H9 (cell line): ENCODE measurements at regions not wholly inside any gene's neighbourhood (a gene's known extent, or its start where the extent isn't known, plus 50 kb on each side); places are given as distances from the start of the nearest gene placed in this dataset.

Experiments
- DNase-seq: peaks from one replicate; pipeline ENCODE4 v3.0.0-alpha.2; 2017
- H2AFZ ChIP-seq: one replicate; pipeline ENCODE4 v1.6.1; 2013; ENCODE audit warnings: mild to moderate bottlenecking, low read length, control low read depth, moderate library complexity
- H2AK5ac ChIP-seq: 2 replicates; pipeline ENCODE4 v1.6.1; 2013; ENCODE audit warnings: low read length, control low read depth, mixed read lengths; ENCODE audit not compliant: insufficient read length
- H2BK120ac ChIP-seq: one replicate; pipeline ENCODE4 v1.6.1; 2013; ENCODE audit warnings: low read depth, mild to moderate bottlenecking, low read length, control low read depth, inconsistent platforms; ENCODE audit not compliant: poor library complexity, severe bottlenecking
- H2BK12ac ChIP-seq: 2 replicates; pipeline ENCODE4 v1.6.1; 2013; ENCODE audit warnings: low read length, control low read depth, mixed read lengths, low read depth; ENCODE audit not compliant: insufficient read length
- H2BK15ac ChIP-seq: 2 replicates; pipeline ENCODE4 v1.6.1; 2013; ENCODE audit warnings: low read depth, low read length, control low read depth
- H2BK20ac ChIP-seq: one replicate; pipeline ENCODE4 v1.6.1; 2013; ENCODE audit warnings: low read depth, mild to moderate bottlenecking, low read length, control low read depth, inconsistent platforms; ENCODE audit not compliant: poor library complexity, severe bottlenecking
- H2BK5ac ChIP-seq: 2 replicates; pipeline ENCODE4 v1.6.1; 2013; ENCODE audit warnings: low read length, control low read depth, mixed read lengths; ENCODE audit not compliant: insufficient read length
- H3K14ac ChIP-seq: 2 replicates; pipeline ENCODE4 v1.6.1; 2013; ENCODE audit warnings: low read length, control low read depth; ENCODE audit not compliant: insufficient read depth
- H3K18ac ChIP-seq: 2 replicates; pipeline ENCODE4 v1.6.1; 2013; ENCODE audit warnings: low read depth, mild to moderate bottlenecking, mixed read lengths, low read length, control low read depth; ENCODE audit not compliant: insufficient read length
- H3K23ac ChIP-seq: 2 replicates; pipeline ENCODE4 v1.6.1; 2013; ENCODE audit warnings: low read length, control low read depth, mixed read lengths, low read depth; ENCODE audit not compliant: insufficient read length
- H3K23me2 ChIP-seq: 2 replicates; pipeline ENCODE4 v1.6.1; 2013; ENCODE audit warnings: low read depth, mild to moderate bottlenecking, mixed read lengths, low read length, control low read depth; ENCODE audit not compliant: insufficient read length, poor library complexity, severe bottlenecking
- H3K27ac ChIP-seq: 2 replicates; pipeline ENCODE4 v1.5.1; 2013; ENCODE audit warnings: low read length, control low read depth, mixed read lengths, low read depth; ENCODE audit not compliant: insufficient read length
- H3K27me3 ChIP-seq: 2 replicates; pipeline ENCODE4 v1.6.1; 2013; ENCODE audit warnings: low read length, control low read depth, inconsistent platforms; ENCODE audit not compliant: insufficient read depth
- H3K4ac ChIP-seq: 2 replicates; pipeline ENCODE4 v1.6.1; 2013; ENCODE audit warnings: low read depth, mild to moderate bottlenecking, control low read depth, inconsistent platforms, low read length, moderate library complexity
- H3K4me1 ChIP-seq: 2 replicates; pipeline ENCODE4 v1.6.1; 2013; ENCODE audit warnings: low read length, control low read depth, inconsistent platforms; ENCODE audit not compliant: insufficient read depth
- H3K4me2 ChIP-seq: 2 replicates; pipeline ENCODE4 v1.6.1; 2013; ENCODE audit warnings: low read length, control low read depth, mixed read lengths; ENCODE audit not compliant: insufficient read length, insufficient read depth
- H3K56ac ChIP-seq: 2 replicates; pipeline ENCODE4 v1.6.1; 2013; ENCODE audit warnings: low read depth, mild to moderate bottlenecking, mixed read lengths, low read length, control low read depth; ENCODE audit not compliant: insufficient read length
- H3K79me1 ChIP-seq: 2 replicates; pipeline ENCODE4 v1.6.1; 2013; ENCODE audit warnings: low read depth, mild to moderate bottlenecking, moderate library complexity, low read length, control low read depth, inconsistent platforms; ENCODE audit not compliant: insufficient read depth, poor library complexity, severe bottlenecking
- H3K79me2 ChIP-seq: 2 replicates; pipeline ENCODE4 v1.6.1; 2013; ENCODE audit warnings: low read length, control low read depth, inconsistent platforms; ENCODE audit not compliant: insufficient read depth
- H3K9ac ChIP-seq: 2 replicates; pipeline ENCODE4 v1.6.1; 2013; ENCODE audit warnings: low read length, control low read depth, mixed read lengths; ENCODE audit not compliant: insufficient read length; ENCODE audit errors: extremely low read depth
- H3K9me3 ChIP-seq: one replicate; pipeline ENCODE4 v1.6.1; 2013; ENCODE audit warnings: low read depth, low read length, inconsistent platforms; ENCODE audit not compliant: control insufficient read depth
- H3T11ph ChIP-seq: one replicate; pipeline ENCODE4 v1.6.1; 2013; ENCODE audit warnings: mild to moderate bottlenecking, low read length, control low read depth, inconsistent platforms
- H4K20me1 ChIP-seq: one replicate; pipeline ENCODE4 v1.6.1; 2013; ENCODE audit not compliant: control insufficient read depth, insufficient read length, insufficient read depth
- H4K5ac ChIP-seq: 2 replicates; pipeline ENCODE4 v1.6.1; 2013; ENCODE audit warnings: low read depth, mild to moderate bottlenecking, mixed read lengths, low read length, control low read depth; ENCODE audit not compliant: insufficient read length
- H4K8ac ChIP-seq: replicated peaks from 2 replicates; pipeline ENCODE4 v1.6.1; 2013; ENCODE audit warnings: low read length, control low read depth, mixed read lengths, low read depth; ENCODE audit not compliant: insufficient read length
- H4K91ac ChIP-seq: 2 replicates; pipeline ENCODE4 v1.6.1; 2013; ENCODE audit warnings: low read depth, mild to moderate bottlenecking, moderate library complexity, mixed read lengths, low read length, control low read depth; ENCODE audit not compliant: insufficient read length
- H3K27ac Mint-ChIP-seq, 3 experiments: 2 replicates in 2 of 3; 3 replicates in 1 of 3; pipeline ENCODE4 v1.8.0; 2020 to 2021; ENCODE audit warnings: mixed read lengths in 3 of 3, mild to moderate bottlenecking in 1 of 3, moderate library complexity in 1 of 3
- H3K27me3 Mint-ChIP-seq: 2 replicates; pipeline ENCODE4 v1.8.0; 2021; ENCODE audit warnings: low read depth, mild to moderate bottlenecking, moderate library complexity, mixed read lengths
- H3K36me3 Mint-ChIP-seq, 3 experiments: 2 replicates in 2 of 3; 3 replicates in 1 of 3; pipeline ENCODE4 v1.8.0; 2020 to 2021; ENCODE audit warnings: low read depth in 3 of 3, mixed read lengths in 3 of 3; ENCODE audit not compliant: insufficient read depth in 1 of 3
- H3K4me1 Mint-ChIP-seq, 2 experiments: 2 replicates each; pipeline ENCODE4 v1.8.0; 2020; ENCODE audit warnings: mixed read lengths in 2 of 2
- H3K4me3 Mint-ChIP-seq, 2 experiments: 2 replicates in 1 of 2; 3 replicates in 1 of 2; pipeline ENCODE4 v1.8.0; 2020 to 2021; ENCODE audit warnings: mild to moderate bottlenecking in 2 of 2, mixed read lengths in 2 of 2, moderate library complexity in 1 of 2
- H3K9me3 Mint-ChIP-seq, 2 experiments: 2 replicates in 1 of 2; 3 replicates in 1 of 2; pipeline ENCODE4 v1.8.0; 2020; ENCODE audit warnings: mild to moderate bottlenecking in 2 of 2, mixed read lengths in 2 of 2, moderate library complexity in 1 of 2
- WGBS: extraction: QIAGEN DNeasy Blood & Tissue Kit; methylation state at CpG from one replicate; pipeline ENCODE4 v1.1.7; 2013; ENCODE audit warnings: missing lambda C conversion rate, low lambda C conversion rate, mixed read lengths; ENCODE audit not compliant: insufficient read length; ENCODE audit errors: extremely low coverage; 5-methylcytosine and 5-hydroxymethylcytosine counted together
- TF ChIP-seq, protein P1 (sequence below): fragments of 200-600 bp; sonication (generic); conservative IDR thresholded peaks from 3 replicates; pipeline ENCODE4 v1.8.0; 2021; ENCODE audit warnings: antibody characterized with exemption, mild to moderate bottlenecking

DNA sequence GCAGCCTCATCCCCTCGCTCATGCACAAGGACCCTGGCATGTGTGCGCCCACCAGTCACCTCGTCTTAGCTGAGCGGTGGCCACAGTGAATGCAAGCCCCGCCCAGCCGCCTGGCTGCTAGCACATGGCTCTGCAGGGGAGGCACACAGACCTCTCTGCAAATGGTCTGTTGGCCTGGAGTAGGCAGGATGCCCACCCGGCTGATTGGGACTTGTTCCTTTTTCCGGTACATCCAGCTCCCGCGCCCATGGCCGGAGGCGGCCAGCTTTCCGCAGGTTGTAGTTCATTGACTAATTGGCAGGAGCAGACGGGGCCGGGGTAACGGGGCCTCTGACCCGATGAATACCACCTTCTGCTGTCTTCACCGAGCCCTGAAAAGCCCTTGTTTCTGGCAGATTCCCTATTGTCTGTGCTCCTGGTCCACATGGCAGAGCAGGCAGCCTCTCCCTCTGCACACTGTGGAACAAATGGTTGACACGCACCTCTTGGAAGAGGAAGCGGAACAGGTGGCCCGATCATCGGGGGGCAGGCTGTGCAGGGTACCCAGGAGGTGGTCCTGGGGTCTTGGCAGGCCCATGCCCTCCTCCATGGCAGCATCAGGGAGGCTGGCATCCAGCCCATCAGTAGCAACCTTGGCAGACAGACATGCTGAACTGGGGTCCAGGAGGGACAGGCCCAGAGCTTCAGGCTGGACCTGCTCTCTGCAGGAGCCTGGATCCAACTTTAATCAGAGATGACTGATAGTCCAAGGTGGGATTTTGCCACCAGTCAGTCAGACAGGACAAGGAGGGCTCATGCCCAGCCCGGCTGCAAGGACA is 1512.0 kb downstream of the BRD1 start:
- H3K27me3 Mint-ChIP-seq, result peaks cover 24% of the 10 kb centered on the region
- peaks cover 26% of the 10 kb centered on the region in 2 experiments for H3K4me1 Mint-ChIP-seq
- Histone ChIP-seq H2BK15ac (no peak overlapping the region), H3K27ac (no peak overlapping the region), H3K4me1 (peaks cover 3% of the 10 kb centered on the region; the same call in 1 of the 2 replicates), H3K23me2 (no peaks in the 10 kb centered on the region), H2BK20ac (no peak overlapping the region), H2AK5ac (no peak overlapping the region), H2BK5ac (no peak overlapping the region), H3K79me1 (no peaks in the 10 kb centered on the region), H3K14ac (no peak overlapping the region), H3K23ac (no peak overlapping the region), H4K8ac (no peak overlapping the region), H3K56ac (no peak overlapping the region), H4K20me1 (no peaks in the 10 kb centered on the region), H3K27me3 (no peaks in the 10 kb centered on the region), H4K91ac (no peak overlapping the region), H2AFZ (no peak overlapping the region), H3T11ph (no peak overlapping the region), H3K9me3 (no peaks in the 10 kb centered on the region), H3K4ac (no peak overlapping the region), H3K9ac (no peak overlapping the region), H3K18ac (no peak overlapping the region), H2BK12ac (no peak overlapping the region), H3K79me2 (no peaks in the 10 kb centered on the region), H4K5ac (no peak overlapping the region), H3K4me2 (no peak overlapping the region), H2BK120ac (no peak overlapping the region)
- peaks cover 10 to 13% of the 10 kb centered on the region in 2 experiments; a peak in 4 of 5 replicates for H3K9me3 Mint-ChIP-seq
- DNase-seq, result peak; percentile 30
- TF ChIP-seq, protein P1, sequence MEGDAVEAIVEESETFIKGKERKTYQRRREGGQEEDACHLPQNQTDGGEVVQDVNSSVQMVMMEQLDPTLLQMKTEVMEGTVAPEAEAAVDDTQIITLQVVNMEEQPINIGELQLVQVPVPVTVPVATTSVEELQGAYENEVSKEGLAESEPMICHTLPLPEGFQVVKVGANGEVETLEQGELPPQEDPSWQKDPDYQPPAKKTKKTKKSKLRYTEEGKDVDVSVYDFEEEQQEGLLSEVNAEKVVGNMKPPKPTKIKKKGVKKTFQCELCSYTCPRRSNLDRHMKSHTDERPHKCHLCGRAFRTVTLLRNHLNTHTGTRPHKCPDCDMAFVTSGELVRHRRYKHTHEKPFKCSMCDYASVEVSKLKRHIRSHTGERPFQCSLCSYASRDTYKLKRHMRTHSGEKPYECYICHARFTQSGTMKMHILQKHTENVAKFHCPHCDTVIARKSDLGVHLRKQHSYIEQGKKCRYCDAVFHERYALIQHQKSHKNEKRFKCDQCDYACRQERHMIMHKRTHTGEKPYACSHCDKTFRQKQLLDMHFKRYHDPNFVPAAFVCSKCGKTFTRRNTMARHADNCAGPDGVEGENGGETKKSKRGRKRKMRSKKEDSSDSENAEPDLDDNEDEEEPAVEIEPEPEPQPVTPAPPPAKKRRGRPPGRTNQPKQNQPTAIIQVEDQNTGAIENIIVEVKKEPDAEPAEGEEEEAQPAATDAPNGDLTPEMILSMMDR, result no peak
- WGBS, result no CpG with 5 or more reads among the region's 23 CpGs
- no peak overlapping the region for H3K27ac Mint-ChIP-seq
- H3K36me3 Mint-ChIP-seq, result peaks cover 2 to 13% (median 3%) of the 10 kb centered on the region in 3 experiments; a peak in 5 of 7 replicates
- H3K4me3 Mint-ChIP-seq, result no peak overlapping the region
